ENCODE measurements at regions not wholly inside any gene's neighbourhood (a gene's known extent, or its start where the extent isn't known, plus 50 kb on each side); places are given as distances from the start of the nearest gene placed in this dataset.

DNA sequence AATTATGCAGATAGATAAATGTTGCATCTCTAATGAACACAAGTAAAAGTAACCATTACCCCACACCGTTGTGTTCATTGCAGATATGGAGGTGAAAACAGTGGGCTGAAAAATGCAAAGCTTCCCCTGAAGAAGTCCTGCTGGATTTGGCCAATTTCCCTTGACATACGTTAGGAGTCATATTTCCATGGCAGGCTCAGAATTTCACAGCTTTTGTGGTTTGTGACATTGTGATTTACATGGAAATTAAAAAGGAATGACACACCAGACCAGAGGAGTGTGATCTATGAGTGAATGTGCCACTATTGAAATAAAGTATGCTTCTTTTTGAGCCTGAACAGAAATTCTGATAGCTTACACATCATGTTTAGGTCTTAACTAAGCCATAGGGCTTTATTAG lies 221.1 kb upstream of the TMTC4 start:
- TF ChIP-seq BHLHE40 (IDR thresholded peaks at IDR 0.05; ENCODE audit: low read length) (no peak), FOXK1 (CRISPR knock-in tag; IDR thresholded peaks at IDR 0.05; ENCODE audit: borderline replicate concordance, low read depth) (no peak)
